Anterior cingulate cortex (tissue), 58 donors: ENCODE measurements at regions not wholly inside any gene's neighbourhood (a gene's known extent, or its start where the extent isn't known, plus 50 kb on each side); places are given as distances from the start of the nearest gene placed in this dataset.
"Not testable (repeated sequence)": the region's sequence is repeated elsewhere in the genome, so short reads cannot be mapped to it uniquely, and the experiment has no call there.

Experiments used
- DNase-seq, 58 donors: peaks; one replicate each; lab custom pipeline; 2025; lab: John Stamatoyannopoulos, UW

DNA sequence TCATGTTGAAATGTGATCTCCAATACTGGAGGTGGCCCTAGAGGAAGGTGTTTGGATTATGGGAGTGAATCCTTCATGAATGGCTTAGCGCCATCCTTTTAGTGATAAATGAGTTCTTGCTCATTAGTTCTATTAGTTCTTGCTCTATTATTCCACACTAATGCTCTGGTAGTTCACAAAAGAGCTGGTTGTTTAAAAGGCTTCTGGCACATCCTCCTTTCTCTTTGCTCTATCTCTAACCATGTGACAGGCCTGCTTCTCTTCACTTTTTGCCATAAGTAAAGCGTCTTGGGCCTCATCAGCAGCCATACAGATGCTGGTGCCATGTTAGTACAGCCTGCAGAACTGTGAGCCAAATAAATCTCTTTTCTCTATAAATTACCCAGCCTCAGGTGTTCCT, 469.9 kb downstream of the GUCY1A2 start:
- no peak for DNase-seq

DNA sequence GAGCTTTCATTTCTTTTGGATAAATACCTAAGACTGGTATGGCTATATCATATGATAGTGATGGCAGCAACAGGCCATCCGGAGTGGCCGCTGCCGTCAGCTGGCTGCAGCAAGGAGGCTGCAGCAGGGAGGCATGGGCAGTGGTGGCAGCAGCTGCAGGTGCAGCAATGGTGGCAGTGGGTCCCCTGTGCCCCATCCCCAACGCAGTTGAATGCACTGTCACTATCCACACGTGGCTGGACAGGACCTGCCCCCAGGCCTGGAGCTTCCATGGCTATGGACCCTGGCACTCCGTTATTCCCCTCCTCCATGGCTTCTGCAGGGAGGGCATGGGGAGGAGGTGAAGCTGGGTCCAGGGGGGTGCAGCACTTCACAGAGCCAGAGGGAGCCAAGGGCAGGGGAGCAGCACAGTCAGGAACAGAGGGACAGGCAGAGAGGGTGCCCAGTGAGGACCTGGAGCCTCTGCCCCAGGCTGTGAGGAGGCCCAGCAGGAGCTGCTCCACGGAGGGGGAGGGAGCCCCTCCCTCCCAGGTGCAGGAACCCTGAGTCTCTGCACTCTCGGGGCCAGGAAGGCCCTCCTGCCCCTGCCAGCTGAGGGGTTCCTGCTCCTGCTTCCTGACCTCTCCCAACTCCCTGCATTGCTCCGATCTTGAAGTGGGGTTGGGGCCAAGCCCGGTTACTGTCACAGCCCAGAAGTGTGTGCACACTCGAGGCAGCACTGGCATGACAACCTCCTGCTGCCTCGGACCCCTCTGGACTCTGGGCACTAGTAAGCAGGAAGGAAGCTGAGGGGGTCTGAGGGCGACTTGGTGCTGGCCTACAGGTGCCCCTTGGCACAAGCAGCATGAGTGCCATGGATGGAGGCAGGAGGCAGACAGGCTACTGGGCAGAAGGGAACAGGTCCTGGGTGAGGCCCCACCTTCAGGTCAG, 466.3 kb downstream of the GUCY1A2 start:
- DNase-seq, result no peak

DNA sequence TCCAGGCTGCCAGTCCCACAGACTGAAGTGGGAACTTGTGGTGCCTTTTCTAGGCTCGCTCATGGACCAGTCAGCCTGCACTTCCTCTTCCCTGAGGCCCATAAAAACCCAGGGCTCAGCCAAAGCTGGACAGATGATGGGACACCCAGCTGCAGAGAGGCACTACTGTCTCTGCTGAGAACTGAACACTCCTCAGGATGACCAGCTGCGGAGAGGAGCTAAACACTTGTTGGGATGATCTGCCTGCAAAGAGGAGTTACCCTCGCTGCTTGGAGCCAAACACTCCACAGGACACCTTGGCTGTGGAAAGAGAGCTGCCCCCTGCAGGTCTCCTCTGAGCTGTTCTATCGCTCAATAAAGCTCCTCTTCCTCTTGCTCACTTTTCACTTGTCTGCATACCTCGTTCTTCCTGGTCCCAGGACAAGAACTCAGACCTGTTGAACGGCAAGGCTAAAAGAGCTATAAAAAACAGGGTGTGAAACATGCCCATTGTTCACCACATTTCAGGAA, 465.5 kb downstream of the GUCY1A2 start:
- no peak for DNase-seq

DNA sequence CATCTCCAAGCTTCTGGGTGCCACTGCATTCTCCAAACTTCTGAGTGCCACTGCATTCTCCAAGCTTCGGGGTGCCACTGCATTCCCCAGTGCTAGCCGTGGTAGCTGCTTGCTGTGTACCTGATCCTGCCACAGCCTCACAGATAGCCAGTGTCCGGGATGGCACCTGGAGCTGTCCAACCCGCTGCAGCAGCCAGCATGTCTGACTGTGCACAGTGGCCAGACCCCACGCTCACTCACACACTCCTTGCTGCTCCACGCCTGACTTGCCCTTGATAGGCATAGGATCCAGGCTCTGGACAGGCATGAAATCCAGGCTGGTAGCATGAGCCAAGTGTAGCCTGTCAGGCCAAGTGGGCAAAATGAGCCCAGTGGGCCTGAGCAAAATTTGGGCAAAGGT, 465.0 kb downstream of the GUCY1A2 start:
- no peak for DNase-seq

DNA sequence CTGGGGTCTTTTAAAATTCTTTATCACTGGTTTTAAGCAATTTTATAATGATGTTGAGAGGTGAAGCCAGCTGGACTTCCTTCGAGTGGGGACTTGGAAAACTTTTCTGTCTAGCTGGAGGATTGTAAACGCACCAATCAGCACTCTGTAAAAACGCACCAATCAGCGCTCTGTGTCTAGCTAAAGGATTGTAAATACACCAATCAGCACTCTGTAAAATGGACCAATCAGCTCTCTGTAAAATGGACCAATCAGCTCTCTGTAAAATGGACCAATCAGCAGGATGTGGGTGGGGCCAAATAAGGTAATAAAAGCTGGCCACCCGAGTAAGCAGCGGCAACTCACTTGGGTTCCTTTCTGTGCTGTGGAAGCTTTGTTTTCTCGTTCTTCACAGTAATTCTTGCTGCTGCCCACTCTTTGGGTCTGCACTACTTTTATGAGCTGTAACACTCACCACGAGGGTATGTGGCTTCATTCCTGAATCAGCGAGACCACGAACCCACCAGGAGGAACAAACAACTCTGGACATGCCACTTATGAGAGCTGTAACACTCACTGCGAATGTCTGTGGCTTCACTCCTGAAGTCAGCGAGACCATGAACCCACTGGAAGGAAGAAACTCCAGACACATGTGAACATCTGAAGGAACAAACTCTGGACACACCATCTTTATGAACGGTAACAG, 462.6 kb downstream of the GUCY1A2 start:
- not testable (repeated sequence) for DNase-seq

DNA sequence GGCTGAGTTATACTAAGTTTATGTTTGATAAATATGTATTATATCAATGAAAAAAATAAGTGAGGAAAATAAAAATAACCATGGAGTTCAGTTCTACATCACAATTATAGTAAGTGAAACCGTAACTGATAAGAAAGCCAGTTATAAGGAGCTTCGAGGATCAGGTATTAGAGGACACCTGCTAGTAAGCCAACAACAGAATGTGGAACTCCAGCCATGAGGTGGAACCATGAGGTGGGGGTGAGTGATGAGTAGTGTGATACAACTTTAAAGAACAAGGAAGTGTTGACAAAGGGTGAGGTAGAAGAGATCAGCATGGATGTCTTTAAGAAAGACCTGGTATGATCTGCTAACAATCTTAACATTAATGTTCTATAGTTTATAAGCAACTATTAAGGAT, 452.9 kb downstream of the GUCY1A2 start:
- no peak for DNase-seq

DNA sequence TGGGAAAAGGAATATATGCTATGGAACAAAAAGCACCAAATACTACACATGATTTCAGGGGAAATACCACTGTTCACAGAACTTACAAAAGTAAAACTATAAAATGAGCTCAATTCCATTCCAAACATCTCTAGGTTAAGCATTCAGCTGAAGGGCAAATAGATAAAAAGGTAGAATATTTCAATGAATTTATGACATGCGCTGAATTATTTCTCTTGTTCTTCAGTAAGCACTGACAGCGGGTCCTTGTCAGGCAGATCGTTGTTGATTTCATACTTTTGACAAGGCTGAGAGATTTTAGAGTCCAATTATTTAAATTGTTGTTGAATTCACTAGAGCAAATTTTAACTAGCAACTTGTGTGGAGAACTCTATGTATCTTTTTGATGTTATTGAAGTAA, 449.6 kb downstream of the GUCY1A2 start:
- DNase-seq, result no peak

DNA sequence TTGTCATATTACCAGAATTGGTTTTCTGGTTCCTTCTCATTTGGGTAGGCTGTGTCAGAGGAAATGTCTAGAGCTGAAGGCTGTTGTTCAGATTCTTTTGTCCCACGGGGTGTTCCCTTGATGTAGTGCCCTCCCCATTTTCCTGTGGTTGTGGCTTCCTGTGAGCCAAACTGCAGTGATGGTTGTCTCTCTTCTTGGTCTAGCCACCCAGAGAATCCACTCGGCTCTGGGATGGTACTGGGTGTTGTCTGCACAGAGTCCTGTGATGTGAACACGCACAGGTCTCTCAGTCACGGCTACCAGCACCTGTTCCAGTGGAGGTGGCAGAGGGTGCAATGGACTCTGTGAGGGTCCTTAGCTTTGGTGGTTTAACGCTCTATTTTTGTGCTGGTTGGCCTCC, 440.9 kb downstream of the GUCY1A2 start:
- DNase-seq, result not testable (repeated sequence)

DNA sequence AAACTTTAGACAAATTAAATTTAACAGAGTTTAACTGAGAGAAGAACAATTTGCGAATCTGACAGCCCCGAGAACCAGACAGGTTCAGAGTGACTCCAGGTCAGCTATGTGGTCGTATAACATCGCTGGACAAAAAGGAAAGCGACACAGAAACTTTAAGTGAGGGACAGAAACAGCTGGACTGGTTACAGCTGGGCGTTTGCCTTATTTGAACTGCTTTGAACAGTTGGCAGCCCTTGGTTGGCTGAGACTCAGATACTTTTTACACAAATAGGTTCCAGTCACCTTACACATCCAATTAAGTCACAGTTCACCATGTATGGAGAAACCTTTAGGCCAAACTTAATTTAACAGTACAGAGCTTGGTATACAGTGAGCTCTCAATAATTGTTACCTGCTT, 436.9 kb downstream of the GUCY1A2 start:
- DNase-seq, result no peak

DNA sequence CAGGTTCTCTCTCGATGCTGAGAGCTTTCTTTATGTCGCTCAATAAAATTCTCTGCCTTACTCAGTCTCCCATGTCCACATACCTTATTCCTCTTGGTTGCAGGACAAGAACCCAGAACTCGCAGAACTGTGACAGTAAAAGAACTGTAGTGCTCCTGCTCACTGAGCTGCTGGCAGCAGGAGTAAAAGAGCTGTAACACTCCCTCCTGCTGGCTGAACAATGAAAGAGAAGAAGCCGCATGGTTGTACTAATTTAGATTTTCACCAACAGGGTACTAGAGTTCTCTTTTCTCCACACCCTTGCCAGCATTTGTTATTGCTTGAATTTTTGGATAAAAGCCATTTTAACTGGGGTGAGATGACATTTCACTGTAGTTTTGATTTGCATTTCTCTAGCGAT, 433.2 kb downstream of the GUCY1A2 start:
- DNase-seq, result no peak

DNA sequence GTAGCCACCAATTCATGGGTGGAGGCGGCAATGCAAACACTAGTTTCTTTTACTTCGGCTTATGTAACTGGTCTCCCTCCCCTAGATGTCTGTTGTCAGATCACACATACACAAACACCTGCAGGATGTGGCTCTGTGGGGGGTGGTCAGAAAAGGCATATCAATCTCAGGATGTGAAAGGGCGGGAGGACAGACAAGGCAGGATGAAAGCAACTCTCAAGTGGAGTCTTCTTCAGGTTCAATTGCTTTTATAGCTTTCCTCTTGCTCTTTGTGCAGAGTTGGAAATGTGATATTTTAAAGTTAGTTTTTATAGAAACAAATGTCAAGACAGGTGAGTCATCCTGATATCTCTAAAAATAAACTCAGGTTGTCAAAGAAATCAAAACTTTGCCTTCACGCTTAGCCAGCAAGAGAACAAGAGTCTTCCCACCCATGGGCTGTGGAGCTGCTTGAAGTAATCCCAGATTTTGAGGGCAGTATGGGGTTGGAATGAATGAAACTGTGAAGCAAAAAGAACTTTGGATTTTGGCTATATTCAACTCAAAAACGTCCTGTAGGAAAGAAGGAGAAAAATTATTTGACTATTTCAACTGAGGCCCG, 423.4 kb downstream of the GUCY1A2 start:
- DNase-seq, result peak in 1 of 58 donors; percentile 9

DNA sequence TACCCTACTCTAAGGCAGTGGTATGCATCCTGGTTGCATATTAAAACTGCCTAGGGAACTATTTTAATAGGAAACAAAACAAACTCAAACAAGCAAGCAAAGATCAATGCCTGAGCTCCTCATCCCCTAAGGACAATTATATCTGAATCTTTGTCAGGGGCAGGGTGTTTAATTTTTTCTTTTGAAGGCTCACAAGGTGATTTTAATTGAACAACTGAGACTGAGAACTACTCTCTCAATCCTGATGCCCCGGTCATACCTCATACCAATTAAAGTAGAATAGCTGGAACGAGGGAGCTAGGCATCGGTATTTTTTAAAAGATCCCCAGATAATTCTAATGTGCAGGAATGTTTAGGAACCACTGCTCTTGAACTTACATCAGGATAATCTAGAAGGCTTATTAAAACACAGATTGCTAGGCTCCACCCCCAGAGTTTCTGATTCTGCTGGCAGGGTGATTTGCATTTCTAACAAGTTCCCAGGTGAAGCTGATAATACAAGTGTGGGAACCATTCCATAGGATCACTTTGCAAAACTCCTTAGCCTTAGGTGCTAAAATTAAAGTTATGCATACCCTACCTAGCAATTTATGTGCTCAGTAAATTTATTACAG, 416.5 kb downstream of the GUCY1A2 start:
- no peak for DNase-seq

DNA sequence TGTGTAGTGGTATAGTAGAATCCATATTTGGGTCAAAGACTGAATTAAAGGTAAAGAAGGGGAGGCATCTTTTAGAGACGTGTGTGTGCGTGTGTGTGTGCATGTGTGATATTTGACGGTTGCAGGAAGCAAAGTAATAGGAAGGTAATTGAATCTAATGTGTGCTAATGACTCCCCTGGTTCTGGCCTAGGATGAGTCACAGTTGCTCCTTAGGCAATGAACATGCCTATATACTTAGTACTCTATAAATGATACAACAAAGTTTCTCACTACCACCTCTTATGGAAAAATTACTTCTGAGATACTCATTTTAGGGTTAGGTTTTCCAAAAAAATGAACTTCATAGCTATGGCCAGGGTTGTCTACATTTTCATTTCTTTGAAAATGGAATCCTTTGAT, 409.6 kb downstream of the GUCY1A2 start:
- no peak for DNase-seq

DNA sequence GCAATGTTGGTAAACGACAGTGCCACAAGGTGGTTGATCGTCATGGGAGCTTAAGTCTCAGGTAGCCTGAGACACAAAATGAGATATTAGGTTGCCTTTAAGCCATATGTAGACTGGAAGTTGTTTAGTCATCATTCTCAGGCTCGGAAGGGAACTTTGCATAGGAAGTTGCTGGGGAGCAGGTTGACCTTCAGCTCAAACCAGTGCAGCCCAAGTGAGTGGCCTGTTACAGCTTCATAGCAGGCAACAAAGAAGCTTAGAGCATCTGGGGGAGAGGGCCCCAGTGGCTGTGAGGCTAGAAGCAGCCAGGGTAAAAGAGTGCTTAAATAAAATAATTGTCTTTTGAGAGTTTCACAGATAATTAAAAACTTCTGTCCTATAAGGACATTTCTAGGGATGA, 404.0 kb downstream of the GUCY1A2 start:
- DNase-seq, result no peak

DNA sequence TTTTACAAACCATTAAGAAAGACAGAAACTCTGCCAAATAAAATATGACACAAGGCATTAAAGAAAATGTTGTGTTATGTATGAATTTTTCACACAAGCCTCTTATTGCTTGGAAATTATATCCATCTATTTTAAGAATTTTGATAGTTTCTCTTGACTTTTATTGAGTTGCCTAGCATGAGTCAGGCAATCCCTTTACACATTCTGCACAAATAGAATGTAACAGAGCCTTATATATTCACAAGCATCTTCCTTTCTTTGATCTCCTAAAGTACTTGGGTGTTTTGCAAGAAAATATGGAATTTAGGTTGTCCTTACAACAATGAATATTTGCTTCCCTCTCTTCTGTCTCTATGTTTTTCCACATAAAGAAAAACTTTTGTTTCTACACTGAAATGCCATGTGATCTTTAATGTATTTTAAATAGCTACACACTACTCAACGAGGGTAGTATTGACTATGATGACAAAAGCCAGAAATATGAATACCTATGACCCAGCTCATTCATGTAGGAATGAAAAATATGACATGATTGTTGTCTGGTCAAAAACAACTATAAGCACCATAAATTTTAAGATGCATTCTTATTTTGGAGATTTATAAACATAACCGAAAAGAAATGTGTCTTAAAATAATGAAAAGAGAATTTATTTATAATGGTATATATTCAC, 398.8 kb downstream of the GUCY1A2 start:
- no peak for DNase-seq

DNA sequence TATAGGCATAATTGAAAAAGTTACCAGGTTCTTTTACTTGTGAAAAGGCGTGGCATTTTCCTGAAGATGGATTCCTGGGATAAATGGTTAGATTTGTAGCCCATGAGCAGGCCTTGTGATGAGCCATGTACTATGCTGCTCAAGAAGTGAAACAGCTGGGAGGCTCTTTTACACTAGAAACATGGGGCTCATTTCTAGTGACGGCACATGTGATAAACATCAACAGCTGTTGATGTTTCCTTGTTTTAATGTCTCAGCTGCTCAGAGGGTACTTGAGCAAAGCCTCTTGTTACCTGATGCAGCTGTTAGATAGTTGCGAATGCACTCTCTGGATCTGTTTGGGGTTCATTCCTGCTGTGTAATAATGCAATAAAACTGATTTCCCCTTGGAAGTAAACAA, 396.8 kb downstream of the GUCY1A2 start:
- no peak for DNase-seq
